Activated CD8-positive, alpha-beta memory T cell treated with anti-CD3 and anti-CD28 coated beads for 1 hour (primary cell): ENCODE measurements at regions not wholly inside any gene's neighbourhood (a gene's known extent, or its start where the extent isn't known, plus 50 kb on each side); places are given as distances from the start of the nearest gene placed in this dataset.

Source experiments
- DNase-seq, 2 donors: peaks; one replicate each; pipeline ENCODE4 v3.0.0-alpha.2; 2020; ENCODE audit warnings: low read depth in 1 of 2; ENCODE audit errors: extremely low read depth in 1 of 2

- no peak for DNase-seq
Observed at GRCh38 chr11:134882671-134883297, 470.7 kb upstream of the B3GAT1 start.

DNA sequence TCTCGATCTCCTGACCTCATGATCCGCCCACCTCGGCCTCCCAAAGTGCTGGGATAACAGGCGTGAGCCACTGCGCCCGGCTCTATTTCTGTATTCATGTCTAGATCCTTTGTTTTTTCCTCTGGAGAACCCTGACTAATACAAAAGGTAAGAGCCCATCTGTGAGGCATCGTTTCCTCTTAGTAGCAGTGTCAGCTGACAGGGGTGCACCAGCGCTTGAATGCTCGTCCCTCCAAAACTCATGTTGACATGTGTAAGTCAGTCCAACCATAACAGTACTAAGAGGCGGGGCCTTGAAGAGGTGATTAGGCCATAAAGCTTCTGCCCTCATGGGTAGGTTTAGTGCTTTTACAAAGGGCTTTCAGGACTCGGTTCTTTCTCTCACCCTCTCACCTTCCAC lies 470.1 kb upstream of the B3GAT1 start:
- no peak for DNase-seq

DNA sequence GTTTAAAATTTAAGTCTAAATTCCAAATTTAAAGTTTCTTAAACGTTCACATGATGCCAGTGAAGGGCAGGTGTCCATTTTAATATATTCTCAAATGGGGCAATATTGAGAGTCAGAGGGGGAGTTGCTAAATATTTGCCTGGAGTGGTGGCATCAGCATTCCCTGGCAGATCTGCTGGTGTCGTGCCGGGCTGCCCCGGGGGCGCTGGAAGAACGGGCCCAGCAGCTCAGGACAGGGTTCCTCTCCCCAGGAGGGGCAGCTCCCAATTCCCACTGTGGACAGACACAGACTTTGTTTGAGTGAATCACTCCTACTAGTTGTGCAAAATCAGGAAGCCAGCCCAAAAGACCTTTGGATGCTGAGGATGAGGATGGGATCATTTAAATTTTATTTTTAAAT lies 468.7 kb upstream of the B3GAT1 start:
- DNase-seq, result no peak

DNA sequence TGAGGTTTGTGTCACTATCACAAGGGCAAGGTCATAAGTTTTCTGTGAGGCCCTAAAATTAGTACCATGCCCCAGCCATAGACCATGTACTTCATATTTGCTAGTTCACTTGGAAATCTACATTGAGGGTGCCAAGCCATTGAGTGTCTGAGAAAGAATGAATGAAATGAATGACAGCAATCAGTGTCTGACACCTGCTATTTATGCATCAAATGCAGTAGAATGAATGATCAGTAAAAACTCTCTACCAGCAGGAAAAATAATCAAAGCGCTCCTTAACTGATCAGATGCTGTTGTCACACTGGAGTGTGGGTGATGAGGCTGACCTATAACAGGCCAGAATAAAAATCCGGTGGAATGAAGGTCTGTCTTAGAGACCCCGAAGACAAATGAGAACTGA lies 467.9 kb upstream of the B3GAT1 start:
- no peak for DNase-seq

- DNase-seq, result no peak
Observed at GRCh38 chr11:134879341-134879740, 467.3 kb upstream of the B3GAT1 start.

DNA sequence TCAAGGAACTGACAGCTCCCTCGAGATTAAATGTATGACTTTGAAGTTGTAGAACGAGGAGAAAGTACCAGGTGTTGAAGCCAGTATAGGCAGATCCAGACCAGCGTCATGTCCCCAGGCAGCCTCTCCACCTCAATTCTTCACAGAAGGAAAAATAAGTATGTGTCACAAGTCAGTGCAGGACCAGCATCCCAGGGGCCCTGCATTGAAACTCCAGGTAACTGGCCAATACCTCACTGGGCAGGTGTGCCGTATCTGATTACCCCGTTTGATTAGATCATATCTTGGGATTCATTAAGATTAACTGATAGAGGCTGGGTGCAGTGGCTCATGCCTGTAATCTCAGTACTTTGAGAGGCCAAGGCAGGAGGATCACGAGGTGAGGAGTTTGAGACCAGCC lies 466.7 kb upstream of the B3GAT1 start:
- DNase-seq, result no peak

DNA sequence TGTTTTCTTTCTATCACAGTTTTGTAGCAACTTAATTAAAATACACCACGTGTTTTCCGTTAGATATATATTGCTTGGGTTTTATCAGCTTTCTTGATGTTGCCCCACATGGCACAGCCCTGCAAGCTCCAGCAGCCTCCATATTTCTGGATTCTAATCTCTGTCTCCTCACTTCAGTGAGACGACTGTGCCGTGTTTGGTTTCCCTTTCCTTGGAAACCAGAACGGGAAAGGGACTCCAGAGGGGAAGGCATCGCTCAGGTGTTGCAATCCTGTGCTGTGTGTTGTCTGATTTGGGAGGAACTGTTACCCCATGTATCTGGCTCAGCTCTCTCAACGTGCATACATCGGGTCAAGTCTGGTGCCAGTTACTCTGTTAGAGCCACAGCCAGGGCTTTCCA lies 464.2 kb upstream of the B3GAT1 start:
- no peak for DNase-seq

DNA sequence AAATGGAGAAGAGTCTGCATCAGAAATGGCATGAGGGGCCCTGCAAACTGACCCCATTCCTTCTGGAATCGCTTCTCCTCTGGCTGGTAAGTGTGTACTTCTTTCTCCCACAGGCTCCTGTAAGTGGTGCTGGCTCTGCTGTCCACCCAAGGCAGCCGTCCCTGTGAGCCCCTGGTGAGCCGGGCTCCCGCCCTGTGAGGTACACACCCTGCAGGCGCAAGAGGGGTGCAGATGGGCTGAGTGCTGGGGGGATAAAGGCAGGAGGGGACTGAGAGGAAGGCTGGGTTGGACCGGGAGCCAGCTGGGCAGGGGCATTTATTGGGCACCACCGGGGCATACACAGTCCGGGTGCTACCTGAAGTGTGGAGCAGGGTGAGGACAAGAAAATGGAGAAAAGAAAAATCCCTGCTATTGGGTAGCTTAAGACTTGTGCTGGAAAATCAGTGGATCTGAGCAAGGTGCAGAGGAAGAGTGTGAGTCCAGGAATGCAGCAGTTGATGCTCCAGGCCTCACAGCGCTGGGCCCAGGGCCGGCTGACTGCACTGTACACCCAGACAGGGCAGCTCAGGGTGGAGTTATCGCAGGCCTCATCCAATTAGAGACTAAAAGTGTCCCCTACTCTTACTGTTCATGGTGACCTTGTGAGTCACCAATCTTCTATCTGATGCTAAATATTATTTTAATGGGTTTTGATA lies 455.1 kb upstream of the B3GAT1 start:
- no peak for DNase-seq

GRCh38 chr11:134866215-134866614 lies 454.2 kb upstream of the B3GAT1 start:
- no peak for DNase-seq

DNA sequence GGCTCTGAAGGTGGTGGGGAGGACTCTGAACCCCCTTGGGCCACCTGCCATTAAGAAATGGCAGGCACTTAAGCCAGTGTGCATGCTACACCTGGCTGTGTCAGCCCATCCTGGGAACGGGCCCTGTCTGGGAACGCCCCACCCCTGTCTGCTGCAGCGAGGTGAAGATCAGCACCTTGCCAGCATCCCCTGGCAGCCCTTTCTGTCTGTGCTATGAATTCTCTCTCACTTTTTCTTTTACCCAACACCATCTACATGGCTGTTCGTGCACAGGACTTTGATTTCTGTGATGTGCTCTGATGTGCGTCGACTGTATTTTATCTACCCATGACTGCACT lies 452.9 kb upstream of the B3GAT1 start:
- no peak for DNase-seq

- no peak for DNase-seq
Observed at GRCh38 chr11:134864233-134864967, 452.4 kb upstream of the B3GAT1 start.

DNA sequence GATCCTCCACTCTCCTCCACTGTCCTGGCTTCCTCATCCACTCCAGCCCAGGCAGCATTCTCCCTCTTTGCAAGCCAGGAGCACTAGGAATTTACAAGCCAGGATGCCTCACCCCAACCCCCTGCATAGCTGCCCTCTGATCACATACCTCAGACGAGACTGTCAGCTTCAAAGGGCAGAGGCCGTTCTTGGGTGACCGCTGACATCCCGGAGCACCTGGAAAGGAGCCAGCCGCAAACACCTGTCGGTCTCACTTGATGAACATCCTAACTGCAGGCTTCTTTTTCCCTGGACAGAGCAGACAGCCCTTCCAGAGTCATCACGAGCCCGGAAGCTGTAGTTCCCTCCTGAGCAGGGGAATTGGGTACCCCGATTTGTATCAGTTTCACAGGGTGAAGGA lies 451.3 kb upstream of the B3GAT1 start:
- DNase-seq, result no peak

DNA sequence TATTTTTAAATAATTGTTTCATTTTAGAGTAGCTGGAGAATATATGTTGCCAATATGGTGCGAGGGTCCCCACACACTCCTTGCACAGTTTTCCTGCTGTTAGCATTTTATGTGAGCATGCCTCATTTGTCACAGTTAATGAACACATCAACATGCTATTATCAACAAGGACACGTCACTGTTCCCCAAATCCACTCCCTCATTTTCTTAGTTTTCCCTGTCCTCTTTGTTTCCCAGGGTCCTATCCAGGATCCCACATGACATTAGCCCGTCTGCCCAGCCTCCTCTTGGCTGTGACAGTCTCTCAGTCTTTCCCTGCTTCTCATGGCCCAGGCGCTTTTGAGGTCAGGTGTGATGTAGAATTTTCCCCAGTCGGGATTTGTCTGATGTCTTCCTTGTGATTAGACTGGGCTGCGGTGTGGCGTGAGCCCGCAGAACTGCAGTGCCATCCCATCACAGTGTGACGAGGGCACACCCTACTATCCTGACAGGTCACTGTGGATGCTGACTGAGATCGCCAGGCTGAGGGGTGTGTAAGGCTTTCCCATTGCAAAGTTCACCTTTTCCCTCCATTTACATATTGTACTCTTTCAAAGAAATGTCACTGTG lies 450.6 kb upstream of the B3GAT1 start:
- no peak for DNase-seq

- DNase-seq, result no peak
Observed at GRCh38 chr11:134862105-134862502, 450.1 kb upstream of the B3GAT1 start.

GRCh38 chr11:134861490-134862104 lies 449.6 kb upstream of the B3GAT1 start:
- no peak for DNase-seq

DNA sequence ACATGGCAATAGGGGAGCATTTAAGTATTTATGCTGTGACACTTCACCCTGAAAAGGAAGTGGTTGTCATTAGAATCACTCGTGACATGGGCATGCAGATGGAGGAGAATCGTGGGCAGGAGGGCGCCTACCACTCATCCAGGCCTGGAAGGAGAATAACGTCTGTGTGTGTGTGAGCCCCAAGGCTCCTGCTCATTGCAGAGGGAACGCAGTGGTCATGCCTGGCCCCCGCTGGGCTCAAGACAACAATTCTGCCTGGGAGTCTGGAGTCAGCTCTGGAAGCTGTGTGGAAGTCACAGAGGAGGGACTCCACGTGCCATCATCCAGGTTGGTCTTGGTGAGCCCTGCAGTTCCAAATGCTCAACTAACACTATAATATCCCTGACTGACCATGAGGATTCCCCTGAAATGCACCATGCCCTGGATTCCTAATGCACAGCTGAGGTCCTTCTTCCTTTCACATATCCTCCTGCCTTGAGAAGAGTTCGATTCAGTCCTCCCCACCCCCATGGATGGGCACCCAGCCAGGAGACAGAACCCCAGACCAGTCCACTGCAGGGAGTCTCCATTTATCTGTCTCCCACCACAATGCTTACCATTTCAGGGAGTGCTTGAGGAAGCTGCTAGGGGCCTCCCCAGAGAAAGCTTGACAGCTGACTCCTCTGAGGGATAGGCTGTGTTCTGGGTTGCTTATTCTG lies 446.9 kb upstream of the B3GAT1 start:
- DNase-seq, result no peak

DNA sequence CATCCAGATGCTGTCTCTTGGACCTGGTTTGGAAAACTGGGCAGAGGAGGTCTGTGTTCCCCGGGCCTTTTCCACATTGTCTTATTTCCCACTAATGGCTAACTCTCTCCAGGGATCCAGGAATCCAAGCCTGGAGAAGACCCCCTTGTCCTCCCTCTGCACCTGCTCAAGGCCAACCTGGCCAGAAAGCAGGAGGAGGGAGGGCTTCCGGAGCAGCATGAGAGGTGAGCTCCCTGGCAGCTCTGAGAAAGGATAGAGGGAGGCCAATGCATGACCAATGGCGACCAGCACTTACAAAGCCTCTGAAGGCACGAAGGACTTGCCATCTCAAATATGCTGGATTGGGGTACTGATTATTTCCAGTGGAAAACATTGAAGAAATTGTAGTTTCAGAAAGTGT lies 445.0 kb upstream of the B3GAT1 start:
- DNase-seq, result no peak

- DNase-seq, result no peak
Observed at GRCh38 chr11:134856056-134856971, 444.3 kb upstream of the B3GAT1 start.

DNA sequence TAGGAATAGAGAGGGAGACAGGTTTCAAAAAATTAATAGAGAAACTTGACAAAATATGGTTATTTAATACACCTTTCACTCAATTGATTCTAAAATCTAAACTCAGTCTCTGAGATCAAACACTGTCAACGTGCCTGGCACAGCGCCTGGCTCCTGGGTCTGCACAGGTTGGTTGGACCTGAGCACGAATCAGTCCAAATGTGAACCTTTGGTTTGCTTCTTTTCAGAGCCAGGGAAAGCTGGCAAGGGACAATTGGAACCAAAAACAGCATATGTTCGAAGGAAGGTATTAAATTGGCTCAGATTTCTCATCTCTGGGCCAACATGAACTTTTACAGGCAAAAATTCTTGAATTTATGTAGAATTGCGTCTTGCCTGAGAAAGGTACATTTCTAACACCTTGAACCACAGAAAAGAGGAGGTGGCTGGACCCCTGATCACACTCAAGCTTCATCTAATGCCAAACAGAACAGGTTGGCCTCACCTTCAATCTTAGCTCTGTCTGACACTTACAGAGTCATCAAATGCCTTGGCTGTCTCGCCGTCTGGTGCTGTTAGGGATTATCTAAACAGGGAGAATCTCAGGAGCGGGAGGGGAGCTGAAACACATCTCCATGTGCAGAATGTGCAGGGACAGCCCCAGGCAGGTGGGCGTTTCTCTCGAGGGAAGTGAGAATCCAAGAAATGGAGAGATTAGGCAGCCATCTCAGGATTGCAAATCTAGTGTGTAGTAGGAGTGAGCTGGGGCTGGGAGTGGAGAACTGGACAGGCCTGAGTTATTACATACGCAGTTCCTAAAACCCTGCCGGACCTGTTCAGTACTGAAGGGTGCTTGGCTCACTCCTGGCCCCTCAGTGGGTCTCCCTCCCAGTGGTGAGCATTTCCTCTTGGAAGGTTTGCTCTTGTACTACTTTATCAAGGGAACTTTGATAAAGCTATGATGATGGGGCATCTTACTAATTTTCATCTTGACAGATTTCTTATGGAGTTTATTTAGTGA lies 442.2 kb upstream of the B3GAT1 start:
- no peak for DNase-seq
